H9 (cell line): ENCODE measurements at regions not wholly inside any gene's neighbourhood (a gene's known extent, or its start where the extent isn't known, plus 50 kb on each side); places are given as distances from the start of the nearest gene placed in this dataset.

ENCODE experiments used
- DNase-seq: peaks from one replicate; pipeline ENCODE4 v3.0.0-alpha.2; 2017
- H2AFZ ChIP-seq: one replicate; pipeline ENCODE4 v1.6.1; 2013; ENCODE audit warnings: mild to moderate bottlenecking, low read length, control low read depth, moderate library complexity
- H2AK5ac ChIP-seq: 2 replicates; pipeline ENCODE4 v1.6.1; 2013; ENCODE audit warnings: low read length, control low read depth, mixed read lengths; ENCODE audit not compliant: insufficient read length
- H2BK120ac ChIP-seq: one replicate; pipeline ENCODE4 v1.6.1; 2013; ENCODE audit warnings: low read depth, mild to moderate bottlenecking, low read length, control low read depth, inconsistent platforms; ENCODE audit not compliant: poor library complexity, severe bottlenecking
- H2BK12ac ChIP-seq: 2 replicates; pipeline ENCODE4 v1.6.1; 2013; ENCODE audit warnings: low read length, control low read depth, mixed read lengths, low read depth; ENCODE audit not compliant: insufficient read length
- H2BK15ac ChIP-seq: 2 replicates; pipeline ENCODE4 v1.6.1; 2013; ENCODE audit warnings: low read depth, low read length, control low read depth
- H2BK20ac ChIP-seq: one replicate; pipeline ENCODE4 v1.6.1; 2013; ENCODE audit warnings: low read depth, mild to moderate bottlenecking, low read length, control low read depth, inconsistent platforms; ENCODE audit not compliant: poor library complexity, severe bottlenecking
- H2BK5ac ChIP-seq: 2 replicates; pipeline ENCODE4 v1.6.1; 2013; ENCODE audit warnings: low read length, control low read depth, mixed read lengths; ENCODE audit not compliant: insufficient read length
- H3K14ac ChIP-seq: 2 replicates; pipeline ENCODE4 v1.6.1; 2013; ENCODE audit warnings: low read length, control low read depth; ENCODE audit not compliant: insufficient read depth
- H3K18ac ChIP-seq: 2 replicates; pipeline ENCODE4 v1.6.1; 2013; ENCODE audit warnings: low read depth, mild to moderate bottlenecking, mixed read lengths, low read length, control low read depth; ENCODE audit not compliant: insufficient read length
- H3K23ac ChIP-seq: 2 replicates; pipeline ENCODE4 v1.6.1; 2013; ENCODE audit warnings: low read length, control low read depth, mixed read lengths, low read depth; ENCODE audit not compliant: insufficient read length
- H3K23me2 ChIP-seq: 2 replicates; pipeline ENCODE4 v1.6.1; 2013; ENCODE audit warnings: low read depth, mild to moderate bottlenecking, mixed read lengths, low read length, control low read depth; ENCODE audit not compliant: insufficient read length, poor library complexity, severe bottlenecking
- H3K27ac ChIP-seq: 2 replicates; pipeline ENCODE4 v1.5.1; 2013; ENCODE audit warnings: low read length, control low read depth, mixed read lengths, low read depth; ENCODE audit not compliant: insufficient read length
- H3K27me3 ChIP-seq: 2 replicates; pipeline ENCODE4 v1.6.1; 2013; ENCODE audit warnings: low read length, control low read depth, inconsistent platforms; ENCODE audit not compliant: insufficient read depth
- H3K4ac ChIP-seq: 2 replicates; pipeline ENCODE4 v1.6.1; 2013; ENCODE audit warnings: low read depth, mild to moderate bottlenecking, control low read depth, inconsistent platforms, low read length, moderate library complexity
- H3K4me1 ChIP-seq: 2 replicates; pipeline ENCODE4 v1.6.1; 2013; ENCODE audit warnings: low read length, control low read depth, inconsistent platforms; ENCODE audit not compliant: insufficient read depth
- H3K4me2 ChIP-seq: 2 replicates; pipeline ENCODE4 v1.6.1; 2013; ENCODE audit warnings: low read length, control low read depth, mixed read lengths; ENCODE audit not compliant: insufficient read length, insufficient read depth
- H3K56ac ChIP-seq: 2 replicates; pipeline ENCODE4 v1.6.1; 2013; ENCODE audit warnings: low read depth, mild to moderate bottlenecking, mixed read lengths, low read length, control low read depth; ENCODE audit not compliant: insufficient read length
- H3K79me1 ChIP-seq: 2 replicates; pipeline ENCODE4 v1.6.1; 2013; ENCODE audit warnings: low read depth, mild to moderate bottlenecking, moderate library complexity, low read length, control low read depth, inconsistent platforms; ENCODE audit not compliant: insufficient read depth, poor library complexity, severe bottlenecking
- H3K79me2 ChIP-seq: 2 replicates; pipeline ENCODE4 v1.6.1; 2013; ENCODE audit warnings: low read length, control low read depth, inconsistent platforms; ENCODE audit not compliant: insufficient read depth
- H3K9ac ChIP-seq: 2 replicates; pipeline ENCODE4 v1.6.1; 2013; ENCODE audit warnings: low read length, control low read depth, mixed read lengths; ENCODE audit not compliant: insufficient read length; ENCODE audit errors: extremely low read depth
- H3K9me3 ChIP-seq: one replicate; pipeline ENCODE4 v1.6.1; 2013; ENCODE audit warnings: low read depth, low read length, inconsistent platforms; ENCODE audit not compliant: control insufficient read depth
- H3T11ph ChIP-seq: one replicate; pipeline ENCODE4 v1.6.1; 2013; ENCODE audit warnings: mild to moderate bottlenecking, low read length, control low read depth, inconsistent platforms
- H4K20me1 ChIP-seq: one replicate; pipeline ENCODE4 v1.6.1; 2013; ENCODE audit not compliant: control insufficient read depth, insufficient read length, insufficient read depth
- H4K5ac ChIP-seq: 2 replicates; pipeline ENCODE4 v1.6.1; 2013; ENCODE audit warnings: low read depth, mild to moderate bottlenecking, mixed read lengths, low read length, control low read depth; ENCODE audit not compliant: insufficient read length
- H4K8ac ChIP-seq: replicated peaks from 2 replicates; pipeline ENCODE4 v1.6.1; 2013; ENCODE audit warnings: low read length, control low read depth, mixed read lengths, low read depth; ENCODE audit not compliant: insufficient read length
- H4K91ac ChIP-seq: 2 replicates; pipeline ENCODE4 v1.6.1; 2013; ENCODE audit warnings: low read depth, mild to moderate bottlenecking, moderate library complexity, mixed read lengths, low read length, control low read depth; ENCODE audit not compliant: insufficient read length
- H3K27ac Mint-ChIP-seq, 3 experiments: 2 replicates in 2 of 3; 3 replicates in 1 of 3; pipeline ENCODE4 v1.8.0; 2020 to 2021; ENCODE audit warnings: mixed read lengths in 3 of 3, mild to moderate bottlenecking in 1 of 3, moderate library complexity in 1 of 3
- H3K27me3 Mint-ChIP-seq: 2 replicates; pipeline ENCODE4 v1.8.0; 2021; ENCODE audit warnings: low read depth, mild to moderate bottlenecking, moderate library complexity, mixed read lengths
- H3K36me3 Mint-ChIP-seq, 3 experiments: 2 replicates in 2 of 3; 3 replicates in 1 of 3; pipeline ENCODE4 v1.8.0; 2020 to 2021; ENCODE audit warnings: low read depth in 3 of 3, mixed read lengths in 3 of 3; ENCODE audit not compliant: insufficient read depth in 1 of 3
- H3K4me1 Mint-ChIP-seq, 2 experiments: 2 replicates each; pipeline ENCODE4 v1.8.0; 2020; ENCODE audit warnings: mixed read lengths in 2 of 2
- H3K4me3 Mint-ChIP-seq, 2 experiments: 2 replicates in 1 of 2; 3 replicates in 1 of 2; pipeline ENCODE4 v1.8.0; 2020 to 2021; ENCODE audit warnings: mild to moderate bottlenecking in 2 of 2, mixed read lengths in 2 of 2, moderate library complexity in 1 of 2
- H3K9me3 Mint-ChIP-seq, 2 experiments: 2 replicates in 1 of 2; 3 replicates in 1 of 2; pipeline ENCODE4 v1.8.0; 2020; ENCODE audit warnings: mild to moderate bottlenecking in 2 of 2, mixed read lengths in 2 of 2, moderate library complexity in 1 of 2
- WGBS: extraction: QIAGEN DNeasy Blood & Tissue Kit; methylation state at CpG from one replicate; pipeline ENCODE4 v1.1.7; 2013; ENCODE audit warnings: missing lambda C conversion rate, low lambda C conversion rate, mixed read lengths; ENCODE audit not compliant: insufficient read length; ENCODE audit errors: extremely low coverage; 5-methylcytosine and 5-hydroxymethylcytosine counted together
- TF ChIP-seq, protein P1 (sequence below): fragments of 200-600 bp; sonication (generic); conservative IDR thresholded peaks from 3 replicates; pipeline ENCODE4 v1.8.0; 2021; ENCODE audit warnings: antibody characterized with exemption, mild to moderate bottlenecking

DNA sequence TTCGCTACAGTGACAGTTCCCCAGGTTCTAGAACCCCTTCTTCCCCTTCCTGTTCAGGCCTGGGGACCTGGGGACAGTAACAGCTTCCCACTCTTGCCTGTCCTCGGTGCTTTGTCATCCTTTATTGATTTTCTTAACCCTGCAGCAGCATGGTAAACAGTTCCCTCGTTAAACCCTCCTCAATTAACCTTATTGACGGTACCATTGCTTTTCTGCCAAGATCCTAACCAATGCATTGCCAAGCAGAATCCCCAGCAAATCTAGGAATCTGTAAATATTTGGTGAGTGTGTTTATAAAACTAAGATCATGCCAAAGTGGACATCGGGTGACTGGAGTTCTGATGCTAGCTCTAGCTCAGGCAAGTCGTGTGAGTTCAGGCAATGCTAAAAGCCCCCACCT lies 99.6 kb upstream of the KAZN start:
- Histone ChIP-seq H3K27ac (no peak overlapping the region), H3K9me3 (no peaks in the 10 kb centered on the region), H2BK5ac (no peak overlapping the region), H3K79me1 (no peaks in the 10 kb centered on the region), H3K14ac (no peak overlapping the region), H3K18ac (no peak overlapping the region), H4K5ac (no peak overlapping the region), H3T11ph (no peak overlapping the region), H3K23me2 (no peaks in the 10 kb centered on the region), H3K27me3 (no peaks in the 10 kb centered on the region), H2BK120ac (no peak overlapping the region), H3K79me2 (no peaks in the 10 kb centered on the region), H3K23ac (no peak overlapping the region), H2AFZ (no peak overlapping the region), H3K9ac (no peak overlapping the region), H2BK15ac (no peak overlapping the region), H3K4me2 (no peak overlapping the region), H3K4ac (no peak overlapping the region), H4K8ac (no peak overlapping the region), H3K56ac (no peak overlapping the region), H2BK12ac (no peak overlapping the region), H4K91ac (no peak overlapping the region), H2AK5ac (no peak overlapping the region), H4K20me1 (no peaks in the 10 kb centered on the region), H2BK20ac (no peak overlapping the region), H3K4me1 (no peaks in the 10 kb centered on the region)
- H3K4me3 Mint-ChIP-seq = no peak overlapping the region
- no peaks in the 10 kb centered on the region for H3K36me3 Mint-ChIP-seq
- DNase-seq = no peak
- peaks cover 9 to 11% of the 10 kb centered on the region in 2 experiments for H3K4me1 Mint-ChIP-seq
- TF ChIP-seq, protein P1, sequence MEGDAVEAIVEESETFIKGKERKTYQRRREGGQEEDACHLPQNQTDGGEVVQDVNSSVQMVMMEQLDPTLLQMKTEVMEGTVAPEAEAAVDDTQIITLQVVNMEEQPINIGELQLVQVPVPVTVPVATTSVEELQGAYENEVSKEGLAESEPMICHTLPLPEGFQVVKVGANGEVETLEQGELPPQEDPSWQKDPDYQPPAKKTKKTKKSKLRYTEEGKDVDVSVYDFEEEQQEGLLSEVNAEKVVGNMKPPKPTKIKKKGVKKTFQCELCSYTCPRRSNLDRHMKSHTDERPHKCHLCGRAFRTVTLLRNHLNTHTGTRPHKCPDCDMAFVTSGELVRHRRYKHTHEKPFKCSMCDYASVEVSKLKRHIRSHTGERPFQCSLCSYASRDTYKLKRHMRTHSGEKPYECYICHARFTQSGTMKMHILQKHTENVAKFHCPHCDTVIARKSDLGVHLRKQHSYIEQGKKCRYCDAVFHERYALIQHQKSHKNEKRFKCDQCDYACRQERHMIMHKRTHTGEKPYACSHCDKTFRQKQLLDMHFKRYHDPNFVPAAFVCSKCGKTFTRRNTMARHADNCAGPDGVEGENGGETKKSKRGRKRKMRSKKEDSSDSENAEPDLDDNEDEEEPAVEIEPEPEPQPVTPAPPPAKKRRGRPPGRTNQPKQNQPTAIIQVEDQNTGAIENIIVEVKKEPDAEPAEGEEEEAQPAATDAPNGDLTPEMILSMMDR = no peak
- H3K9me3 Mint-ChIP-seq = no peaks in the 10 kb centered on the region
- peaks cover 4% of the 10 kb centered on the region for H3K27me3 Mint-ChIP-seq
- WGBS = no CpG with 5 or more reads among the region's 6 CpGs
- H3K27ac Mint-ChIP-seq = no peak overlapping the region
